HG02571 (cell line): ENCODE measurements at regions not wholly inside any gene's neighbourhood (a gene's known extent, or its start where the extent isn't known, plus 50 kb on each side); places are given as distances from the start of the nearest gene placed in this dataset.

ENCODE experiments used
- ATAC-seq: cut with Tn5 transposase; IDR thresholded peaks from one replicate; pipeline ENCODE4 v1.9.1; 2021; ENCODE audit warnings: mild to moderate bottlenecking, moderate library complexity; ENCODE audit not compliant: unreplicated experiment

- no peak for ATAC-seq
Observed at GRCh38 chr15:39227001-39227400, 353.9 kb upstream of the THBS1 start.

DNA sequence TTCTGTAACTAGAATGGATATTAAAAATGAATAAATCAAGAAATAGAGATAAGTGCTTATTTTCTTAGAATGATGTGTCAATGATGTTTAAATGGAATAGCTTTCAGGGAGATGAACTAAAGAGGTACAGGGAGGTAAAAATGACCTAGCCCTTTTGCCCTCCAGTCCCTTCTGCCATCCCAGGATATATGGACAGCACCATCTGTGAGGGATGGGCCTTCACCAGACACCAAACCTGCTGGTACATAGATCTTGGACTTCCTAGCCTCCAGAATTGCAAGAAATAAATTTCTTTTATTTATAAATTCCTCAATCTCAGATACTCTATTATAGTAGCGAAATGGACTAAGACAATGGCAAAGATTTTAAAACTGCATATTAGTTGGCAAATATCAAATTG is 352.0 kb upstream of the THBS1 start:
- ATAC-seq, result no peak

DNA sequence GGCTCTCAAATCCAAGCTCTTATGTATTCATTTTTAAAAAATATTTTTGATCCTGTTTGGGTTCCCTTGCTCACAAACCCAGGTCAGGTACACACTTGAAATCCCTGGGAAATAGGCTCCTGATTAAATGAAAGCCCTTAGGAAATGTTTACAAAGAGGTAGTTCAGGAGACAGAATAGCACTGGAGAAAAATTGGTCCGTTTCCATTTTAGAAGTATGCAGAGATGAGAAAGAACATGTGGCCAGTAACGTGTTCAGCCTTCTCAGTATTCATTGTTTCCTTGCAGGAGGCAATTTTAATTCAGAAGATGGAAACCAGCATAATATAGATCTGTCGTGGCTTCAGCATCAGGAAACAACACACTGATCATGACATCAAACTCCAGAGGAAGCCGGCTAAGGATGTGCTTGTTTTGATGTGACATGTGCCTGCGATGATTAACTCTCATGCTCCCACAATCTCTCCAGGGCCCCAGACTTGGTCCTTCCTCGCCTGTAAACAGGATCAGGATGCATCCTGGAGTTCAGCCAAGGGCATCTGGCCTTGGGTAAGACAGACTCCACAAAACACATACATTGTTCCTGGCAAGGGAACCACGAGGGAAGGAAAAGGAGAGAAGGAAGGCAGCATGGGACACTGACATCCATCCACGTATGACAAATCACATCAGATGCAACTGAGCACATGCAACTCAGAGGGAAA is 350.5 kb upstream of the THBS1 start:
- no peak for ATAC-seq

GRCh38 chr15:39230908-39231285 is 350.0 kb upstream of the THBS1 start:
- ATAC-seq, result no peak

DNA sequence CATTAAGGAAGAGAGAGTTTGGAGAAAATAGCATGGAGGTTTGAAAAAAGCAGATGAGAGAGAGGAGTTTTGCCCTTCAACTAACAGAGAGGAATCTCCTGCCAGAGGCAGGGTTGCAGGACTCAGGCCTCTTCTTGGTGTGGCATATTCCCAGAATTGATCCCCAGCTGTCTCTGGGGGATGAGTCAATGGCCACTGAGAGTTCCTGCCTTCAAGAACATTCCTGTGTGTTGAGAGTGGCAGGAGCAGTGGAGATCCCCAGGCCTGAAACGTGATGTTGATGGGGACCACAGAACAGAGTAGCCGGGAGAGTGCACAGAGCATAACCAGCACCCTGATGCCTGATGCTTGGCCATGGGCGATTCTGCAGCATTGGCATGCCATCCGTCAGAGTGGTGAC is 348.4 kb upstream of the THBS1 start:
- ATAC-seq, result no peak

DNA sequence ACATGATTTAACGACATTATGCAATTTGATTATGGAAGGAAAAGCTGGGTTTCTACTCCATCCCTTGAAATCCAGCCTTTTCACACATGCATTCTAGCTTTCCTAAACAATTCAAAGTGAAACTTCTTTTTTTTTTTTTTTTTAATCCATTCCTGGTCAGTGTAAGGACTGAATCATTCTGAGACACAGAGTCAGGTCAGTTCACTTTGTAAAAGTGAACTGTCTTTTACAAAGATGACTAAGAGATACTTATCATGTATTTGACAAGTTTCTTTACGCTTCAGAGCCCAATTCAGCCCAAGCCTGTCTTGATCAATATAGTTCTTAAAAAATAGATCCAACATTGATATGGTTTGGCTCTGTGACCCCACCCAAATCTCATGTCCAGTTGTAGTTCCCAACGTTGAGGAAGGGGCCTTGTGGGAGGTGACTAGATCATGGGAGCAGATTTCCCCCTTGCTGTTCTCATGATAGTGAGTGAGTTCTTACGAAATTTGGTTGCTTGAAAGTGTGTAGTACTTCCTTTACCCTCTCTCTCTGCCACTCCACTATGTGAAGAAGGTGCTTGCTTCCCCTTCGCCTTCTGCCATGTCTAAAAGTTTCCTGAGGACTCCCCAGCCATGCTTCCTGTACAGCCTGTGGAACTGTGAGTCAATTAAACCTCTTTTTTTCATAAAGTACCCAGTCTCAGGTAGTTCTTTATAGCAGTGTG is 345.6 kb upstream of the THBS1 start:
- no peak for ATAC-seq

DNA sequence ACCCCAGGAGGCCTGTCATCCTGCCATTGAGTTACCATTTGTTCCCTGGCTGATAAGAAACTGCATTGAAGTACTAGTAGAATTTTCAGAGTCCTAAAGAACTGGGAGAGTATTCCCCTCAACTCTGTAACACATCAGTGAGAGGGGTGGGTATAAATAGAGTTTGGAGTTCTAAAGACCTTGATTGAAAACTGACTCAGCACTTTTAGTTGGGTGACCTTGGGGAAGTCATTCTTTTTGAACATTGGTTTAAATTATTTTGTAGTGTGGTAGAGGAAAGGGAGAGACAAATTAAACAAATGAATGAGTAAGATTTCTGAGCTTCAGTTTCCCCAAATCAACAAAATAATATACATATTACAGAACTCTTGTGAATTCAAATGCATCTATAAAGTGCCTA is 344.5 kb upstream of the THBS1 start:
- ATAC-seq, result no peak

GRCh38 chr15:39238443-39238842 is 342.4 kb upstream of the THBS1 start:
- no peak for ATAC-seq

GRCh38 chr15:39239562-39239961 is 341.3 kb upstream of the THBS1 start:
- ATAC-seq, result no peak

GRCh38 chr15:39242345-39242744 is 338.5 kb upstream of the THBS1 start:
- ATAC-seq, result no peak

GRCh38 chr15:39243396-39243795 is 337.5 kb upstream of the THBS1 start:
- no peak for ATAC-seq

DNA sequence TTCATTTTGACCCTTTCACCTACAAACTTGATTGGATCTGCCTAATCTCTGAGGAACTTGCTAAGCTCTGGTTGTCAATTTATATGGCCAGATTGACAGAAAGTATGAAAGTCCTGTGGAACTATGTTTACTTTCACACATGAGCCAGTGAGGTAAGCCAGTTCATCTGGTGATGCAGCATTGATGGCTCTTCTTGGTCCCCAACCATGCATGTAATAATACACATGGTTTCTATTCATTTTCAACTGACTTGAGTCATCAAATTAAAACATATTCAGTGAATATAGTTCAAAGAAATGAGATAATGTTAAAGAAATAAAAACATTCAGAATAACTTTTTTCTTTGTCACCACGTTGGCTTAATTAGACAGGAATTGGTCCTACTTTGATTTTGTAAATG is 336.1 kb upstream of the THBS1 start:
- ATAC-seq, result no peak

DNA sequence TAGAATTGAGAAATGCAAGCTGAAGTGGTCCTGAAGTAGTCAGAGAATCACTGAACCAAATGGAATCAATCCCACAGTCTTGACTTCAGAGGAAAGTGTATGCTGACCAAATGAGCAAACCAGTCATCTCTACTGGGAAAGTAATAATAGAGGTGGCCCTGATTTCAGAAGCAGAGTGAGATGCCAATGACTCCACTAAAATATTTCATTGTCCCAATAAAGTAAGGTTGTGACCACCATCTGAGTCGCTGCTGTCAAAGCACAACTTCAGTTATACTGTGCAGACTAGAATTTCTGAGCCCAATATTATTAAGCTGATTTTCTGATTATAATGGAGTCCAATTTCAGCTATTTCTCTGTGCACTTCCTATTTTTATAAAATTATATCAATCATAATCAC is 334.4 kb upstream of the THBS1 start:
- no peak for ATAC-seq

DNA sequence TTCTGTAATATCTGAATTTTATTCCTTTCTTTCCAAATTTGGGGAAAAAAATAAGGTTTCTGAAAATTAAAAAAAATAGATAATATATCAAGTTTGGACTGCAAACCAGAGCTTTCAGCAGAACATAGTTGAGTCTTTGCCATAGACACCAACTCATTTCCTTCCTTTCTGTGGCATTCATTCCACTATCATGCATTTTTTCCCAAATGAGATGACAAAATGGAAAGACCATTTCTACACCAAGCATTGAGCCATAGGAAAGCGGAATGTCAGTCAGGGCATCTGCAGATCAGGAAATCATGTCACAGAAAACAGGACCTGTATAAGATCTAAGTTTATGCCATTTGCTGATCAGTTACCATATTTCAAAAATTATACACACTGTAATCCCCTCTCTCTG is 333.3 kb upstream of the THBS1 start:
- no peak for ATAC-seq

DNA sequence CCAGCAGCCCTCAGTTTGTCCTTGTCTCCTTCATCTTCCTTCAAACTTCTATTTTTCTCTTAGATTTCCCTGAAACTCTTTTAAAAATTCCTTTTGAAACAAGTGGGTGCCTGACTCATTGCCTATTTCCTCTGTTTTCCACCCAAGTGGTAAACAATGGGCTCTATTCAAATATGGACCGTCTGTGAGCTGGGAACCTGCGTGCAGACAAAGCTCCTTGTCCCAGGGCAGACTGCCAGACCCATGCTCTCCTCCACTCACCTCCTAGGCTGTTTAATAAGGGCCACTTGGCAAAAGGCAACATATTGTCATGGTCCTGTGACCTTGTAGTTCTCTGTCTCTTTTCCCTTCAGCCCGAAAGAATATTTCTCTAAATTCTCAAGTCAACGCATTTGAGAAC is 332.7 kb upstream of the THBS1 start:
- ATAC-seq, result no peak

DNA sequence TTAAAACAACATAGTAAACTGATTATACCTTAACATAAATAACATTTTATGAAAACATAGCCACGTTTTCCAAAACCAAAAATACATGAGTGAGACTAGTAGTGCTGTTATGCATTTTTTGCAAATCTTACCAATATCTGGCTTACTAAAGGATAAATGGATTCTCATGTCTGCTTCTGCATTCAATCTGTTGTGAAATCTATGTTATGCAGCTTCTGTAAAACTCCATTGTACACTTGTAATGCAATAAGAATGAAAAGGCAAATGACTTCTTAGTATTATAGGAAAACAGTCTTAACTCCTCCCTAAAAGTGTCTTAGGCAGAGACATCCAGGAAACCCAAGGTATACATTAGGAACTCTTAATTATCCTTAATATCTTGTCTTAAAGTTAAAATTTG is 330.9 kb upstream of the THBS1 start:
- ATAC-seq, result no peak

DNA sequence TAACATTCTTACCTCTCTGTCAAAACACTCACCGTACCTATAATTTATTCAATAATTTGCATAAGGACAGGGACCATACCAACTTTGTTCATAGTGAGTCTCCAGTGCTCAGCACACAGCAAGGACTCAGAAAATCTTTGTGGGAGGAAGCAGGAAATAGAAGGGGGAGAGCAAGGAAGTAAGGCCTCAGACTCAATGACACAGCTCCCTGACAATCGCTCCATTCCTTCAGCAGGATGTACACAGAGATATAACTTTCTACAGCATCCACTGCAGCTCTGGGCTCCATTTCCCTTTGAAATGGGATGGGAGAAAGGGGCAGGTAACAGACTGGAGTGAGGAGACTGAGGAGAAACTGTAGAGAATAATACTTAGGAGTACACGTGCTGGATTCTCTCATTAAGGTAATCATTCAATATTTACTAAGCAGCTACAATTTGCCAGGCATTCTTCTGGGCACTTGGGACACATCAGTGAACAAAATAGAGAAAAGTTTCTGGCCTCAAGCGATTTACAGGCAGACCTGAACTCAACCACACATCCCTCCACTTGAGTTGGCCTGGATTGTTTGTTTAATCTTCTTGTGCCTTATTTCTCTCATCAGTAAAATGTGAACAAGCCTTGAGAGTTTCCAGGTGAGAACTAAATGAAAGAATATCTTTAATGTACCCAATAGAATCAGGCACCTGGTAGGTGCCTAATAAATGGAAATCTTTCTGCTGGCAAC is 330.3 kb upstream of the THBS1 start:
- ATAC-seq, result no peak

DNA sequence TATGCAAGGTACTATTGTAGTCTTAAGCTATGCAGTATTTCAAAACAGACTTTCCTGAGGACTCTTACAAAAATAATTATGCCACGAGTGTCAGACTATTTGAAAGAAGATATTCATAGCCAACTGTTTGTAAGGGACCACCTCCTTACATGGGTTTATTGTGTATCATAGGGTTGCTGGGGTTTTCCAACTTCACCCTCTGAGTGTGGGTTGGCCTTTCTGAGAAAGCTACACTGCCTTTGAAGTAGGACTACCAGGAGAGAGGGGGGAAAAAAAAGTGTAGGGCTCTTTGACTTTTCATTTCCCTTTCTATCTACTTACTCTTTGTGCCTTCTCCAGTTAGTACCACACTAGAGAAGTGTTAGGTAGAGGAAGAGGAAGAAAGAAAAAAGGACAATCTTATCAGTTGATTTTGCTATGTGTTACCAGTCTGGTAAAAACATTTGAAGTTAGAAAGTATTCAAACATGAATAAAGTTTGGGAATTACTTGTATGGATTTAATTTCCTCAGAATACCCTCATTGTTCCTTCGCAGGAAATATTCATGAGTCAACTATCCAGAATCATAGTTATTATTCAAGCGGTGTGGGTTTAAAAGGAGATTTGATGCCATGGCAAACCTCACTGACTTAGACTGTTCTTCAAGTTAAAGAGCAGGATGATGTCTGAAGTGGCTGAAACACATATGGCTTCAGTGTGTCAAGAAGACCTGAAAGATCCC is 329.3 kb upstream of the THBS1 start:
- no peak for ATAC-seq

- ATAC-seq, result no peak
Observed at GRCh38 chr15:39252134-39252470, 328.8 kb upstream of the THBS1 start.

GRCh38 chr15:39253552-39253951 is 327.3 kb upstream of the THBS1 start:
- no peak for ATAC-seq

GRCh38 chr15:39254181-39254580 is 326.7 kb upstream of the THBS1 start:
- ATAC-seq, result no peak

- ATAC-seq, result no peak
Observed at GRCh38 chr15:39255760-39256159, 325.1 kb upstream of the THBS1 start.
